Keratinocyte (primary cell): ENCODE measurements at regions not wholly inside any gene's neighbourhood (a gene's known extent, or its start where the extent isn't known, plus 50 kb on each side); places are given as distances from the start of the nearest gene placed in this dataset.

ENCODE experiments used
- DNase-seq: peaks from one replicate; pipeline ENCODE4 v3.0.0-alpha.2; 2011; ENCODE audit warnings: low read depth, missing footprints, low spot score
- FAIRE-seq: peaks from 2 replicates; lab custom pipeline; 2011; peaks lifted over from hg19 to GRCh38; lab: Jason Lieb, UNC
- H2AFZ ChIP-seq: 2 replicates; pipeline ENCODE4 v1.6.0; 2012; ENCODE audit warnings: low read length, control low read depth, inconsistent platforms; ENCODE audit not compliant: control insufficient read depth
- H3K27ac ChIP-seq: 2 replicates; pipeline ENCODE4 v1.5.1; 2011; ENCODE audit warnings: low read length; ENCODE audit not compliant: control insufficient read depth, insufficient read depth
- H3K27me3 ChIP-seq: 3 replicates; pipeline ENCODE4 v1.6.0; 2011; ENCODE audit warnings: low read length; ENCODE audit not compliant: control insufficient read depth, insufficient read depth; ENCODE audit errors: extremely low read depth
- H3K36me3 ChIP-seq, 2 experiments: 2 replicates in 1 of 2; 3 replicates in 1 of 2; pipeline ENCODE4 v1.5.1; 2011; ENCODE audit warnings: low read length in 2 of 2, mild to moderate bottlenecking in 1 of 2; ENCODE audit not compliant: control insufficient read depth in 2 of 2, insufficient read depth in 2 of 2; ENCODE audit errors: extremely low read depth in 1 of 2
- H3K4me1 ChIP-seq: 3 replicates; pipeline ENCODE4 v1.5.1; 2011; ENCODE audit warnings: low read length; ENCODE audit not compliant: control insufficient read depth, insufficient read depth; ENCODE audit errors: extremely low read depth
- H3K4me2 ChIP-seq: 3 replicates; pipeline ENCODE4 v1.6.0; 2011; ENCODE audit warnings: low read depth, low read length; ENCODE audit not compliant: control insufficient read depth, insufficient read depth; ENCODE audit errors: extremely low read depth
- H3K4me3 ChIP-seq, 3 experiments: fragments of 200-600 bp in 1 of 3; sonication (generic) in 1 of 3; 2 replicates in 2 of 3; 3 replicates in 1 of 3; pipeline ENCODE4 v1.5.1; 2011 to 2016; ENCODE audit warnings: low read length in 3 of 3, mild to moderate bottlenecking in 3 of 3, control low read depth in 2 of 3, inconsistent platforms in 1 of 3, low read depth in 1 of 3, mixed read lengths in 1 of 3, mixed run types in 1 of 3, moderate library complexity in 1 of 3; ENCODE audit not compliant: control insufficient read depth in 2 of 3, insufficient read depth in 2 of 3; ENCODE audit errors: extremely low read depth in 1 of 3
- H3K79me2 ChIP-seq: 2 replicates; pipeline ENCODE4 v1.6.0; 2012; ENCODE audit warnings: low read length; ENCODE audit not compliant: control insufficient read depth, insufficient read depth
- H3K9ac ChIP-seq: 3 replicates; pipeline ENCODE4 v1.6.0; 2011; ENCODE audit warnings: low read length; ENCODE audit not compliant: control insufficient read depth, insufficient read depth; ENCODE audit errors: extremely low read depth
- H3K9me1 ChIP-seq: 3 replicates; pipeline ENCODE4 v1.6.0; 2011; ENCODE audit warnings: low read length; ENCODE audit not compliant: control insufficient read depth, insufficient read depth; ENCODE audit errors: extremely low read depth
- H3K9me3 ChIP-seq: 2 replicates; pipeline ENCODE4 v1.5.1; 2012; ENCODE audit warnings: low read depth, low read length; ENCODE audit not compliant: control insufficient read depth
- H4K20me1 ChIP-seq: 3 replicates; pipeline ENCODE4 v1.6.0; 2011; ENCODE audit warnings: low read length; ENCODE audit not compliant: control insufficient read depth, insufficient read depth; ENCODE audit errors: extremely low read depth
- CTCF ChIP-seq, 3 experiments: IDR thresholded peaks in 1 of 3; conservative IDR thresholded peaks in 1 of 3; optimal IDR thresholded peaks in 1 of 3; 2 replicates in 2 of 3; 3 replicates in 1 of 3; pipeline versions ENCODE3 to v1.5.1; 2011; ENCODE audit warnings: low read length in 3 of 3, mild to moderate bottlenecking in 3 of 3, moderate library complexity in 2 of 3, control low read depth in 1 of 3, inconsistent platforms in 1 of 3; ENCODE audit not compliant: insufficient read depth in 2 of 3; ENCODE audit errors: extremely low read depth in 1 of 3
- EZH2 ChIP-seq: IDR thresholded peaks from one replicate; pipeline ENCODE4 v1.6.1; 2012; ENCODE audit warnings: inconsistent platforms, mild to moderate bottlenecking, low read length, moderate library complexity
- dilution Hi-C: fragments of 300-500 bp; cut with MboI; formaldehyde crosslinking; loops from one replicate; pipeline ENCODE4 v1.7.0; 2020; ENCODE audit warnings: low sequenced_read_pairs; ENCODE audit not compliant: extremely low pct_ligation_motif_present

GRCh38 chr18:41690332-41691127, 264.5 kb upstream of the PIK3C3 start:
- no peaks in the 10 kb centered on the region for H3K36me3 ChIP-seq
- DNase-seq, result no peak
- H3K9me1 ChIP-seq, result no peaks in the 10 kb centered on the region
- no peak overlapping the region for H3K4me3 ChIP-seq
- no peaks in the 10 kb centered on the region for H3K4me1 ChIP-seq
- no peak for FAIRE-seq
- dilution Hi-C loops, result no loop called here
- H3K9ac ChIP-seq, result no peak overlapping the region
- no peak overlapping the region for H3K27ac ChIP-seq
- H3K9me3 ChIP-seq, result no peaks in the 10 kb centered on the region
- no peaks in the 10 kb centered on the region for H3K79me2 ChIP-seq
- peaks cover 3% of the 10 kb centered on the region for H3K27me3 ChIP-seq
- no peak for TF ChIP-seq EZH2
- TF ChIP-seq CTCF (optimal IDR thresholded peaks at IDR 0.05 in 1 of 3, IDR thresholded peaks at IDR 0.05 in 1 of 3, conservative IDR thresholded peaks at IDR 0.05 in 1 of 3; ENCODE audit: extremely low read depth in 1 of 3, insufficient read depth in 2 of 3, low read length in 3 of 3), result no peak
- no peak overlapping the region for H3K4me2 ChIP-seq
- no peaks in the 10 kb centered on the region for H4K20me1 ChIP-seq
- H2AFZ ChIP-seq, result no peak overlapping the region

DNA sequence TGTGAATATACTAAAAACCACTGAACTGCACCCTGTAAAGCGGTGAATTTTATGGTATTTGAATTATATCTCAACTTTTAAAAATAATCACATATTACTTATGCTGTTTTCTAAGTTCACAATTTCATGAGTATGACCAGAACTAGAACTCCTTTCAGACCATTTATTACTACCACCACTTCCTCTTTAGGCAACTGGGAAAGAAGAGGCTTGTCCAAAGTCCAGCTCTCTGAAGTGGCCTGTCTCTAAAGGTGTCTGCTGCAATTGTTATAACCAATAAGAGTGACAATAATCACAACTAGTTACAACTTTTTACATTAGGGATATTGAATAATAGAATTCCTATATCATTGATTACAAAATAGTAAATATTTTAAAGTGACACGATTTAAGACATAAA, 267.9 kb upstream of the PIK3C3 start:
- Histone ChIP-seq H3K4me2 (no peak overlapping the region), H3K9me1 (no peaks in the 10 kb centered on the region), H3K4me1 (no peaks in the 10 kb centered on the region), H3K36me3 (no peaks in the 10 kb centered on the region), H3K9me3 (no peaks in the 10 kb centered on the region), H3K9ac (no peak overlapping the region), H4K20me1 (no peaks in the 10 kb centered on the region), H3K4me3 (no peak overlapping the region), H3K27ac (no peak overlapping the region), H3K27me3 (no peaks in the 10 kb centered on the region), H2AFZ (no peak overlapping the region), H3K79me2 (no peaks in the 10 kb centered on the region)
- FAIRE-seq (no peak), DNase-seq (no peak)
- dilution Hi-C loops, result no loop called here
- no peak for TF ChIP-seq CTCF (optimal IDR thresholded peaks at IDR 0.05 in 1 of 3, IDR thresholded peaks at IDR 0.05 in 1 of 3, conservative IDR thresholded peaks at IDR 0.05 in 1 of 3; ENCODE audit: extremely low read depth in 1 of 3, insufficient read depth in 2 of 3, low read length in 3 of 3)
- no peak for TF ChIP-seq EZH2
